ENCODE measurements at regions not wholly inside any gene's neighbourhood (a gene's known extent, or its start where the extent isn't known, plus 50 kb on each side); places are given as distances from the start of the nearest gene placed in this dataset.

- no peak for TF ChIP-seq POLR2AphosphoS5 (IDR thresholded peaks at IDR 0.05; ENCODE audit: borderline replicate concordance, low read depth, low read length)
- TF ChIP-seq EZH2 (IDR thresholded peaks at IDR 0.05): no peak
These were observed 240.5 kb upstream of the CFAP20DC start for GRCh38 chr3:59290358-59290757.
